Body of pancreas (tissue), 4 donors: ENCODE measurements at regions not wholly inside any gene's neighbourhood (a gene's known extent, or its start where the extent isn't known, plus 50 kb on each side); places are given as distances from the start of the nearest gene placed in this dataset.

Source experiments
- POLR2A ChIP-seq, 3 donors: fragments of 450-650 bp; IDR thresholded peaks; one replicate each; pipeline ENCODE4 v1.6.1; 2016; ENCODE audit warnings: antibody characterized with exemption in 3 of 3, mild to moderate bottlenecking in 2 of 3
- TF ChIP-seq, protein P1 (sequence below), 7 experiments: fragments of 450-650 bp in 4 of 7; fragments of 200-600 bp in 3 of 7; sonication (generic) in 3 of 7; IDR thresholded peaks; one replicate each; pipeline ENCODE4 v1.5.1; 2016 to 2019; ENCODE audit warnings: antibody characterized with exemption in 7 of 7

GRCh38 chr2:78521938-78522337 is 503.6 kb upstream of the REG3G start:
- TF ChIP-seq, protein P1, sequence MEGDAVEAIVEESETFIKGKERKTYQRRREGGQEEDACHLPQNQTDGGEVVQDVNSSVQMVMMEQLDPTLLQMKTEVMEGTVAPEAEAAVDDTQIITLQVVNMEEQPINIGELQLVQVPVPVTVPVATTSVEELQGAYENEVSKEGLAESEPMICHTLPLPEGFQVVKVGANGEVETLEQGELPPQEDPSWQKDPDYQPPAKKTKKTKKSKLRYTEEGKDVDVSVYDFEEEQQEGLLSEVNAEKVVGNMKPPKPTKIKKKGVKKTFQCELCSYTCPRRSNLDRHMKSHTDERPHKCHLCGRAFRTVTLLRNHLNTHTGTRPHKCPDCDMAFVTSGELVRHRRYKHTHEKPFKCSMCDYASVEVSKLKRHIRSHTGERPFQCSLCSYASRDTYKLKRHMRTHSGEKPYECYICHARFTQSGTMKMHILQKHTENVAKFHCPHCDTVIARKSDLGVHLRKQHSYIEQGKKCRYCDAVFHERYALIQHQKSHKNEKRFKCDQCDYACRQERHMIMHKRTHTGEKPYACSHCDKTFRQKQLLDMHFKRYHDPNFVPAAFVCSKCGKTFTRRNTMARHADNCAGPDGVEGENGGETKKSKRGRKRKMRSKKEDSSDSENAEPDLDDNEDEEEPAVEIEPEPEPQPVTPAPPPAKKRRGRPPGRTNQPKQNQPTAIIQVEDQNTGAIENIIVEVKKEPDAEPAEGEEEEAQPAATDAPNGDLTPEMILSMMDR (IDR thresholded peaks at IDR 0.05): no peak
- no peak for TF ChIP-seq POLR2A (IDR thresholded peaks at IDR 0.05)
